Fibroblast of gingiva (primary cell): ENCODE measurements at regions not wholly inside any gene's neighbourhood (a gene's known extent, or its start where the extent isn't known, plus 50 kb on each side); places are given as distances from the start of the nearest gene placed in this dataset.

Source experiments
- DNase-seq: peaks from one replicate; pipeline ENCODE4 v3.0.0-alpha.2; 2011; ENCODE audit warnings: low read depth

DNA sequence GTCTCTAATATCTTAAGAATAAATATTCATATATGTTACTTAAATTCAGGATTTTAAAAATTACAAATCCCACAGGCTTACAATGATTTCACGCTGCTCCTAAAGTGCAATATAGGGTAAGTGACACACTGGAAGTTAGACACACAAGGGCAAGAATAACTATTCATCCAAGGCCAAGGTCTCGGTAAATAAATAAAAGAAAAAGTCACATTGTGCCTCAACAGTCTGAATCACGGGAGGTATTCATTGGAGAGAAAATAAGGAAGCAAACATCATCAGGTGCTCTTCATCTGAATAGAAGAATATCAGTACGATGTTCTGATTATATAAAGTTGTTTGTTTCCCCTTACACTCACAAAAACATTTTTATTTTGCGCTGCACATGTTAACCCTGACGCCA lies 820.2 kb downstream of the TRIB2 start:
- DNase-seq, result no peak

DNA sequence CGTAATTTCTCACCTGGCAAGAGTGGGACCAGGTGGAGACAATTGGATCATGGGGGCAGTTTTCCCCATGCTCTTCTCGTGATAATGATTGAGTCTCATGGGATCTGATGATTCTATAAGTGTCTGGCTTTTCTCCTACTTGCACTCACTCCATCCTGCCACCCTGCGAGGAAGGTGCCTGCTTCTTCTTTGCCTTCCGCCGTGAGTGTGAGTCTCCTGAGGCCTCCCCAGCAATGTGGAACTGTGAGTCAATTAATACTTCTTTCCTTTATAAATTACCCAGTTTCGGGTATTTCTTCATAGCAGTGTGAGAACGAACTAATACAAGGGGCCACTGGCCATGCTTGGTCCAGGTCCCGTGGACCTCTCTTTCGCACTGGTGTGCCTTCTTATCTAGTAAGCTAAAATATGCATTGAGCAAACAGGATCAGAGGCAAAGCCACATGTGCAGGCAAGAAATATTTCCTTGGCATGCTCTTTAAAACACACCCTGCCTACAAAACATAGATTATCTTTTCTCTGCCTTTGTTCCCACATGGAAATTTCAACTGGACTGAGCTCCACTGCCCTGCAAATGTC lies 821.1 kb downstream of the TRIB2 start:
- DNase-seq, result no peak

DNA sequence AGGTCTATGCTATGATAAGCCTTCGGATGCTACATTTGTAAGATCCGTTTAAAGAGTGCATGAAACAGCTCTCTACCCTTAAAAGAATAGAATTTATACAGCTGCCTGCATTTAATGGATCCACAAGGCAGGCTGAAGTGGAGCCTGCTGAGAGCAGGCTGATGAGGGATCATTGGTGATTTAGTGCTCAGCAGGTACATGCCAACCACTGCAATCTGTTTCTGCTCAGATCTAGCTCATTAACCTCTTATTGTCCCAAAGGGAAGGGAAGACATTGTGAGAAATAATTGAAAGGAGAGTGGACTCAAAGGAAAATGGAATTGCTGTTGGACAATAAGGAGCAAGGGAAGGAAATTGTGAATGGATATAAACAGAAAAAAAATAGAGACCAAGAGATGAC lies 822.6 kb downstream of the TRIB2 start:
- no peak for DNase-seq

DNA sequence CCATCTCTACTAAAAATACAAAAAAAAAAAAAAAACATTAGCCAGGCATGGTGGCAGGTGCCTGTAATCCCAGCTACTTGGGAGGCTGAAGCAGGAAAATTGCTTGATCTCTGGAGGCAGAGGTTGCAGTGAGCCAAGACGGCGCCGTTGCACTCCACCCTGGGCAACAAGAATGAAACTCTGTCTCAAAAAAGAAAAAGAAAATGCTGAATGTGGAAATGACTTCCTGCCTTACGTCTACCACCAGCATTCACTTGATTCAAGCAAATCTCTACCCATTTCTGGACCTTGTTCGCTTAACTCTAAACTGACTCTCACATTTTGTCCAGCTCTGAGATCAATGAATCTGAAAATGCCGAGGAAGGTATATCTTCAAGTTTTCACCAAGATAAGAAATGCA lies 825.3 kb downstream of the TRIB2 start:
- DNase-seq, result no peak

DNA sequence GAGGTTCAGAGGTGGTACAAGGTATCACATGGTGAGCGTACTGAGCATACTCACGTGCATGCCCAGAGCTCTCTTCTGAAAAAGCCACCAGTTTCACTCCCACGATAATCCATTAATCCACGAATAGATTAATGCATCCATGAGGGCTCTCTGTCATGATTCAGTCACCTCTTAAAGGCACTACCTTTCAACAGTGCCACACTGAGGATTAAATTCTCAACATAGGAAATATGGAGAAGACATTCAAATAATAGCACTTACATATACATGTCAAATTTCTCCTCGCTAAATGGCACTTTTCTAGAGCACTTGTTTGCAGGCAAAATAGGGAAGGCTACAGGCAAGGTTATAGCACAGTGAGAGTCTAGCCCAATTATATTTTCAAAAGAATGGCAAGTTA lies 825.9 kb downstream of the TRIB2 start:
- DNase-seq, result no peak

DNA sequence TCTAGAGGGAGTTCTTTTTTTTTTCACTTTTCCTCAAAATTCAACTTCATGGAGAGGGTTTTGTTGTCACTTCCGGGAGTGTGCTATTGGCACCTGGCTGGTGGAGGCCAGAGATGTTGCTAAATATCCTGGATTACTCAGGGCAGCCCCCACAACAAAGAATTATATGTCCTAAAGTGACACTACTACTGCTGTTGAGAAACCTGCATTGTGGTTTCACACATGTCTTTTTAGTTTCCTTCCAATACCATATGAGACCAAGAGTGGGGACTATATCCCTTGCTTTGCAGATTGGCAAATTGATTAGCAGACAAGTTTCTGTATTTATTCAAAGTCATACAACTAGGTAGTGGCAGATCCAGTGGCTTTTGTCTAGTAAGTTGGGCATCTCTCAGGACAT lies 826.8 kb downstream of the TRIB2 start:
- DNase-seq, result no peak

DNA sequence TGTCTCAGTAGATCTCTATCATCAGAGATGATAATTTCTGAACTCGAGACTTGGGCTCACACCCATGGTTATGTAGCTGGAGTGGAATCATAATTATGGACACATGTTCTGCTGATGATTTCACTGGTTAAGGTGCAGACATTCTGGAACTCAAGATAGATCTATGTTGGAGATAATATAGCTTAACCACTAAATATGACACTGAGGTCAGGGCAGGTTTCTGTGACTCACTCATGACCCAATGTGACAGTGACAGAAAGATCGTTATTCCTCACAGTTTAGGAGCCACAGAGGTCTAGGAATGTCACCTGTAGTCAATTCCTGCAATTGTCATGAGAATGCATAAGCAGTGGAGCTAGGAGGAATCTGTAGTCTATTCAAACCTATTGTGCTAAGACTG lies 828.6 kb downstream of the TRIB2 start:
- DNase-seq, result no peak

DNA sequence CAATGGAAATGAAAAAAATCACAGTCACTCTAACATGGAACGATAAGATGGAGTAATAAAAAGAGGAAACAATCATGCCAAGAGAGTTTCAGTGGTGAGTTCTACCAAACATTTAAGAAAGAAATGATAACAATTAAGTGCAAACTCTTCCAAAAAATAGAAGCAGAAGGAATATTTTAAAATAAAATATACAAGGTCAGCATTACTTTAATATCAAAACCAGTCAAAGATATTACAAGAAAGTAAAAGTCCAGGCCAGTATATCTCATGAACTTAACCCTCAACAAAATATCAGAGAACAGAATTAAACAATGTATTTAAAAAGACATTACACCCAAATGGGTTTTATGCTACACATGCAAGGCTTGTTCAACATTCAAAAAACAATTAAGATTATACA lies 829.4 kb downstream of the TRIB2 start:
- DNase-seq, result no peak

DNA sequence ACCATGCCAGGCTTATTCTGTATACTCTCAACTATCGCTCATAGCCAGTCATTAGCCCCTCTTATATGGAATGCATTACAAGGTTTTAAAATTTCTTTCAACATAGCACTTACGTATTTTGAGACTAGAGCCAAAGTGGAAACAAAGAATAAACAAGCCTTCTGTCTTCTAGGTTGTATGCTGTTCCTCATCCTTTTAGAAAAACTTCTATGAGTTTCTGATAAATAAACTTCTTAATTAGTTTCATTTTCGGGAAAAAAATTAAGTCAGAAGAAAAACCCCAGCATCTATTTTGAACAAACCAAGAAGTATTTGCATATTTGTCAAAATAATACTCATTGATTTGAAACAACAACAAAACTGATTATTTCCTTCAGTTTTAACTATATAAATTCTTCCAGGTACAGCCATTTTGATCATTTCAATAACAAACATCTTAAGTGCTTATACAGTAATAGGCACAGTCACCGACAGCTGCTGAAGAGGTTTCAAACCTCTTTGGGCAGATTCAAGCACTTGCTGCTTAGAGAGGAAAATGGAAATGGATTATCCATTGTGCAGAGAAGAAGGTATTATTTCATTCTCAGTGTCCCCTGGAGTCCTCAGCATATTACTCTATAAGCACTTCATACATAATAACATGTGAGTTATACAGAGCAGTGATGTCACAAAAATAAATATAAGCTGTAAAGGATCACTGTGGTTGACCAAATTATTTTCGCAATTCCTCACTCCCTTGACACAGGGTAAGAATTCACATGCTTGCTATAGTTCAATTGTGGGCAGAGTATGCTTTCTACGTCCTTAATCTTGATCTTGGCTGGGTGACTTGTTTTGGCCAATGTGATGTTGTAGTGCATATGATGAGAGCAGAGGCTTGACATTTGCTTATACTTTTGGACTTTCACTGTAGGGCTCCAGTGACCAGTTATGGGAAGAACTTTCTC lies 833.8 kb downstream of the TRIB2 start:
- DNase-seq, result no peak

DNA sequence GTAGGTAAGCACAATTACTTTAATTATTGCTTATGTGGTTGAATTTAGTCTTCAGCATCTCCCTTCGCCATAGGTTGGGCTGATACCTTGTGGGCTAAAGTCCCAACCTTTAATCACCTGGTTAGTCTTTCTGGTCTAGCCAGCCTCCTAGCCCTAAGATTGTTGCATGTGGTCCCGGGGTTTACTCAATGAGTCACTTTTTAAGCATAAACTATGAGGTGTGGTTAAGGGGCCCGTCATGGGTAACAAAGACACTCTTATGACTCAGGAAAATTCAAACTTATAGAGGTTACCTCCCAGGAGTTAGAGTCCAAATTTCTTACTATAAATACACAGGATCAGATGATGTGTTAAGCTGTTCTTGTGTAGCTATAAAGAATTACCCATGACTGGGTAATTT lies 841.6 kb downstream of the TRIB2 start:
- no peak for DNase-seq

DNA sequence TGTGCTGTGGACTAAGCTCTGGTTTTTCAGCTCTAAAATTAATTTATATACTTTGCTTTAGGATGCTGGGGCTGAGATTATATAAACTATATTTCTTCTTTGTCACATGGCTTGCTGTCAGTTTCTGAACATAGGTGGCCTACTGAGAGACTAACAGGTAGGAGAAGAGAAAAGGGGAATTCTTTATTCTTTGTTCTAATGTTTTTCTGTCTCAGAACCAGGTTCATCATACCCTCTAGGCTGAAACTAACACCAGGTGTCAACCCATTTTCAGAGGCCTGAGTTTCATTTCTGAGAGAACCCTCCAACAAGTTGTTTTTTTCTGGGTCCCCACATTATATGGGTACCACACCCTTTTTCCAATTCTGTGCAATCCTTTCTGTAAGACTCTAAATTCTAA lies 843.6 kb downstream of the TRIB2 start:
- DNase-seq, result no peak

DNA sequence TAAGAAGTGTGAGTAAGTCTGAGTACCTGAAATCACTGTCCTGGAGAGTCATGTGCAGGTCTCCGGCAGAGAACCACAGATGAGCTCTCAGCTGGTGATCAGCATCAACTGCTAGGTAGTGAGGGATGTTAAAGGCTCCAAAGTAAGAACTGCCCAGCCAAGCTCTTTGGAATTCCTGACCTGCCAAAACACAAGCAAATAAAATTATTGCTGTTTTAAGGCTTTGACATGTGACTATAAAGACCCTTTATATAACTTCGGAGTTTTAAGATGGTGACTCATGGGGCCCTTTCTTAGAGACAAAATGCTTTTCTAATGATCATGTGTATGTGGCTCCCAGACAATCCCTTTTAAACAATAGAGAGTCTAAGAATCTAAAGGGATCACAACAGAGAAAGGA lies 855.7 kb downstream of the TRIB2 start:
- DNase-seq, result no peak

DNA sequence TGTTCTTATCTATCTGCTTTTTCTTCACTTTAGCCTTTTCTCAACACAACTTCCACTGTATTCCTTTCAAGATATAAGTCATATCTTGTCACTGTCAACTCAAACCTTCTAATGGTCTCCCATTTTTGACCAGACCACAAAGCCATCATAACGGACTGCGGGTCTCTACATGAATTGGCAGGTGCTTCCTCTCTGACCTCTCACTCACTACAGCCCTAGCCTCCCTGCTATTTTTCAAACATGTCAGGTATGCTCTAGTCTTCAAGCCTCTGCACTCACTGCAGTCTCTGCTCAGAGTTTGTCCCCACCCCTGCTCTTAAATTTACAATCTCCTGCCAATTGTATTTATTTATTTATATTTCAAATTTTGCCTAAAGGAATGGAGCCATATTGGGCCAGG lies 858.1 kb downstream of the TRIB2 start:
- no peak for DNase-seq

DNA sequence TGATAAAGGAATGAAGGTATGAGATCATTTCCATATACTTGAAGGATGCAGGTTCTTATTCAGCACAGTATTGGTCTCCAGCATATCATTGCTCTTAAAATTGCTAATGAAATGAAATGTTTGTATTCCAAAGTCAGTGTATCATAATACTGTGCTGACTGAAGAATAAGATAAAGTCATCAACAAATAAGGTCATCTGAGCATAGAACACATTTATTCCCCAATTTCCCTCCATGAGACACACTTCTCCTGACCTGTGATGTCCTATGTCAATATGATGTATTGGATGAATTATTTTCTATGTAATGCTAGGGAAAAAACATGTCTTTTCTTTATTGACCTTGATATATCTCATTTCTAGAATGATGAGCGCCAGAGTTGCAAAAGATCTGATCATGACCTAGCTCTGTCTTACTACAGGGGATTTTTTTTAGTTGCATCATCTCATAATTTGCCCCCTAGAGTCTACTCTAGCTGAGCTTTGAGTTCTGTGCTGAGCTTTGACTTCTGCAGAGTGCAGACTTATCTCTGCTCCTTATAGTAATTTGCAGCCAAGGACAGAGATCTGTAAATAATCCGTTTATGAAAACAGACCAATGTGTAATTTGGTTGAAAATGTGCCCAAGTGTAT lies 859.8 kb downstream of the TRIB2 start:
- no peak for DNase-seq

DNA sequence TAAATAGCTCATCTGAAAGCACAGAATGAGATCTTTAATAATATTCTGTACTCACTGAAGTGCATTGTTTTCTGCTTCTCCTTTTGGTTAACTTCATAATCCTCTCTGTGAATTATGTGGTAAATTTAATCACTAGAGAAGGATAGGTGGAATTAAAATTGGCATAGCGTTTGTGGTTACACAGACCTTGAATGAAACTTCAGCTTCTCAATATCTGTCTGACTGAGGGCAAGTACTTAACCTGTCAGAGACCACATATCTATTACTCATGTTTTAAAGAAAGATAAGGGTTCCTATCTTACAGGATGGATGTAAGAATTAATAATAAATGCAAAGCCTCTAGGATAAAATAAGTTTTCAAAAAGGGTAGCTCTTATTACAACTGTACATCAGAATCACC lies 861.8 kb downstream of the TRIB2 start:
- no peak for DNase-seq

DNA sequence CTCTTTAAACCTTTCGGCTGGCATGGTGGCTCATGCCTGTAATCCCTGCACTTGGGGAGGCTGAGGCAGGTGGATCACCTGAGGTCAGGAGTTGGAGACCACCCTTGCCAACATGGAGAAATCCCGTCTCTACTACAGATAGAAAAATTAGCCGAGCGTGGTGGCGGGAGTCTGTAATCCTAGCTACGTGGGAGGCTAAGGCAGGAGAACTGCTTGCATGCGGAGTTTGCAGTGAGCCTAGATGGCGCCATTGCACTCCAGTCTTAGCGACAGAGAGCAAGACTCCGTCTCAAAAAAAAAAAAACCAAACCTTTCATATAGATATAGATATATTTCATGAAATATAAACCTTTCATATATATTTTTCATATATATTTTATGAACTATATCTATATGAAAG lies 864.7 kb downstream of the TRIB2 start:
- no peak for DNase-seq

DNA sequence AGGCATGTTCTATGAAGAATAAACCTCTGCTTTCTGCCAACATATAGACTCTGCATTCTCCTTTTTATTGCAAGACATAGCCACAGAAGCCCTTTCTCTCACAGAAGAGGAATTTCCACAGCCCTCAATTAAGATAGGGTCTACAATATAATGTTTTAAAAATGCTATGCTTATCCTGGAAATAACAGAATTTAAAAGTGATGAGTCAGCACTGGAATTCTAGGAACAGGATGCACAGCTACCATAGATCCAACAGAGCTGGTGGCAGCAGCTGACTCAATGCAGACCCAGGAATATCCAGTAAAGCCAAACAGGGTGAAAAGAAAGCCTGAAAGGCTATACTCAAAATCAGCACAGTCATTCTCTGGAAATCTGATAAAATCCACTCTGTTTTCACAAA lies 866.9 kb downstream of the TRIB2 start:
- DNase-seq, result no peak

DNA sequence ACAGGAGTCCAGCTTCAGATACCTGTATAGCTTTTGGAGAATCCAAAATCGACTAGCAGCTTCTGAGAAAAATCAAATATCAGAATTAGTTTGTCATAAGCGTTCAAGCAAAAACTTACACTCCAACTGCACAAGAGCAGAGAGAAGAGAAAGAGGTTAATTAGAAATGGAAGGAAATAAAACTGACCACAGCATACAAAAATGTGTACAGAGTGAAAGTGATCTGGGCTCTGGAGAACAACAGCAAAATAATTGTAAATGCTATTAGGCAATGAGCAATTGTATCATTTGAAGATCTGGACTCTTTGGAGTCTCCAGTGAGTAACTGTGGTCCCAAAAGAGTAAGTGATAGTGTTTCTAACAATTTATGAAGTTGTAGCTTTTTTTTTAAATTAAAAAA lies 867.3 kb downstream of the TRIB2 start:
- DNase-seq, result no peak

DNA sequence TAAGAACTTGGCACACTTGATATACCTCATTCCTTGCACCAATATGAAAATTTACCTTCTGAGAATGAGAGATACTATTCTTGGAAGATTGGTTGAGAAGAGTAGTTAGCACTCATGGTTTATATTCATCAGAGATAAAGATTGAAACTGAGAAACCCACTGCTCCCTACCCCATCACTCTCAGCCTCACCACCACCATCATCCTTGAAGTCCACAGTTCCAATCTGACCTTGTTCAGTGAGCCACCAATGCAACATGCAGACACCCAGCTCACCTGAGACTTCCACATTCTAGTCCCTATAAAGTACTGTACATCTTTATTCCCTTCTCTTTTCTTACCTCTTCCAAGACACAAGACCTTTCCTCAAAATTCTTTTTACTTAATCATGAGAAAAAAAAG lies 869.0 kb downstream of the TRIB2 start:
- DNase-seq, result no peak

DNA sequence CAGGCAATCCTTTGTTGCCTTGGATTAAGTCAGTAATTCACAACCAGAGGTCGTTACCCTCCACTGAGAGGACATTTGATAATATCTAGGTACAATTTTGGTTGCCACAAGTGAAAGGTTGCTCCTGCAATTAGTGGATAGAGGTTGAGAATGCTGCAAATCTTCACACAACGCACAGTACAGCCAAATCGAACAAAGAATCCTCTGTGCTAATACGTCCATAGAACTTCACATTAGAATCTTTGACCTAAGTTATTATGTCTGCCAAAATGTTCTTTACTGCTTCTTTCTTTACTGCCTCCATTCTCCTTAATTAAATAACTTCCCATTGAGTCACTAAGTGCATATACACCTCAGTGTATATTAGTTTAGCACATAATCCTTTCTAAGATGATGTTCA lies 879.5 kb downstream of the TRIB2 start:
- DNase-seq, result no peak

DNA sequence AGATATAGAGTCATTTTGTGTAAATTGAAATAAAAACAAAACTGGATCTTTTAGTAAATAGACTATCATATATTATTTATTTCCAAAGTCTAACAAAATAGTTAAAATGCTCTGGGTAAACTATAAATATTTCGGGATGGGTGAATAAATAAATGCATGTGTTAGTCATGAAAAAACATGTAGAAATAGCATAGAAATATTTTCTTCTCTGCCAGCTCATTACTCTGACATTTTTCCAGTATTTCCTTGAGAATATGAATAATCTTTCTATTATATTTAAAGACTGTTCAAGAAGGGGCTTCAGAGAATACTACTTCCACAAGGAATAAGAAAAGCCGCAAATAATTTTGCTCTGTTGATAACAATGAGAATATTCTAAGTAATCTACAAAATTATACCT lies 880.4 kb downstream of the TRIB2 start:
- DNase-seq, result no peak

DNA sequence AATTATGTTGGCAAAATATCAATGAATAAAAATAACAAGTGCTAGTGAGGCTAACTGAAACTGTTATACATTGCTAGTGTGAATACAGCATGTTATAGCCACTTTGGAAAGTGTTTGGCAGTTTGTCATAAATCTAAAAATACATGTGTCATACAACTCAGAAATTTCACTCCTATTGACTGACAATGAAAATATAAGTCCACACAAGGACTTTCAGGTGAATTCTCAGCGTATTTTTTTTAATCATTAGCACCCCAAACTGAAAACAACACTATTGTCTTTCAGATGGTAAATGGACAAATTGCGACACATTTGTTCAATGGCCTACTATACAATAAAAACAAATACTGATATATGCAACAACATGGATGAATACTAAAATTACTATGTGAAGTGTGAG lies 884.8 kb downstream of the TRIB2 start:
- no peak for DNase-seq

DNA sequence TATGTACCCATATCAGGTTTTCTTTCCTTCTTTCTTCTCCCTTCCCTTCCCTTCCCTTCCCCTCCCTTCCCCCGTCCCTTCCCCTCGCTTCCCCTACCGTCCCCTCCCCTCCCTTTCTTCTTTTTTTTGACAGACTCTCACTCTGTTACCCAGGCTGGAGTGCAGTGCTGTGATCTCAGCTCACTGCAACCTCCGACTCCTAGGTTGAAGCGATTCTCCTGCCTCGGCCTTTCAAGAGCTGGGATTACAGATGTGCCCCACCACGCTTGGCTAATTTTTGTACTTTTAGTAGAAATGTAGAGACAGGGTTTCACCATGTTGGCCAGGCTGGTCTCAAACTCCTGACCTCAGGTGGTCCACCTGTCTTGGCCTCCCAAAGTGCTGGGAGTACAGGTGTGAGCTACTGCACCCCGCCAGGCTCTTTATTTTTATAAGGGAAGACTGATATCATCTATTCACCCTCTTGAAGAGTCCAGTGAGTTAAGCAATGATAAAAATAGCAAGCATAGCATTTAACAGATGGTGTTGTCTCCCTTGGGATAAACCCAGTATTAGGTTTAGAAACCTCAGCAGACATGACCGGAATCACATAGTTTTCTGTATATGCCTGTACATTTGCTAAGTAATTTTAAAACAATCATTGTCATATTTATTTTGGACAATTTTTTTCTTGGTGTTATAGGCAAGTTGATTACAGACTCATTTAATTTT lies 888.4 kb downstream of the TRIB2 start:
- DNase-seq, result peak; percentile 2
